ENCODE measurements at regions not wholly inside any gene's neighbourhood (a gene's known extent, or its start where the extent isn't known, plus 50 kb on each side); places are given as distances from the start of the nearest gene placed in this dataset.

- TF ChIP-seq CTCF (IDR thresholded peaks at IDR 0.05) (no peak), POLR2A (IDR thresholded peaks at IDR 0.05) (no peak)
Observed at GRCh38 chr10:8289186-8289924, 234.9 kb downstream of the GATA3 start.

Data from esophagus squamous epithelium (tissue), 4 donors.